ENCODE measurements at regions not wholly inside any gene's neighbourhood (a gene's known extent, or its start where the extent isn't known, plus 50 kb on each side); places are given as distances from the start of the nearest gene placed in this dataset.

DNA sequence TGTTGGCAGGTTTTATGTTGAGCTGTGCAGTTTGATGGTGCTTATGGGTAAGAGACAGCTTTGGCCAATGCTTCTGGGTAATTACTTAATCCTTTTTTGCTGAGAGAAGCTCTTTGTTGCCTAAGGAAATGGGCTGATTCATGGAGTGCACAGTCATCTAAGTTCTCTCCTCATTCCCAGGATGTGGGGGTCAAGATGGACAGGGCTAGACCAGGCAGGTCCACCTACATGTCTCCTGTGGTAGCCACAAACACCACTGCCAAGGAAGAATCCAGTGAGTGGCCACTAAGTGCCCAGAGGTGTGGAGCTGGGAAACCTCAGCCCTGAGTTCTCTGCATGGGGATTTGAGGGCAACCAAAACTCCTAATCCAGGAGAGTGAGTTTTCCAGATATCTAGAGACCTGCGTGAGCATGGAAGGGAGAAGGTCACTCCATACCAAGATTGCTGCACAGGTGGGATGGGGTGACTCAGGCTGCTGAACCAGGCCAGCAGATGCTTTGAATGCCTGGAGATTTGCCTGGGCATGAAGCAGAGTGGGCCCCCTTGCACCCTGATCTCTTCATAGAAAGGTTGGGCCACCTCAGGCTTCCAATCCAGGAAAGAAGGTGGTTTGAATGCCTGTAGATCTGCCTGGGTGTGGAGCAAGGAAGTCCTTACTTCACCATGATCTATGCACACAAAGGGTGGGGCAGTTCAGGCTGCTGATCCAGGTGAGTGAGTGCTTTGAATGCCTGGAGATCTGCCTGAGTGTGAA lies 234.8 kb upstream of the GNPDA2 start:
- TF ChIP-seq, protein P1, sequence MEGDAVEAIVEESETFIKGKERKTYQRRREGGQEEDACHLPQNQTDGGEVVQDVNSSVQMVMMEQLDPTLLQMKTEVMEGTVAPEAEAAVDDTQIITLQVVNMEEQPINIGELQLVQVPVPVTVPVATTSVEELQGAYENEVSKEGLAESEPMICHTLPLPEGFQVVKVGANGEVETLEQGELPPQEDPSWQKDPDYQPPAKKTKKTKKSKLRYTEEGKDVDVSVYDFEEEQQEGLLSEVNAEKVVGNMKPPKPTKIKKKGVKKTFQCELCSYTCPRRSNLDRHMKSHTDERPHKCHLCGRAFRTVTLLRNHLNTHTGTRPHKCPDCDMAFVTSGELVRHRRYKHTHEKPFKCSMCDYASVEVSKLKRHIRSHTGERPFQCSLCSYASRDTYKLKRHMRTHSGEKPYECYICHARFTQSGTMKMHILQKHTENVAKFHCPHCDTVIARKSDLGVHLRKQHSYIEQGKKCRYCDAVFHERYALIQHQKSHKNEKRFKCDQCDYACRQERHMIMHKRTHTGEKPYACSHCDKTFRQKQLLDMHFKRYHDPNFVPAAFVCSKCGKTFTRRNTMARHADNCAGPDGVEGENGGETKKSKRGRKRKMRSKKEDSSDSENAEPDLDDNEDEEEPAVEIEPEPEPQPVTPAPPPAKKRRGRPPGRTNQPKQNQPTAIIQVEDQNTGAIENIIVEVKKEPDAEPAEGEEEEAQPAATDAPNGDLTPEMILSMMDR (conservative IDR thresholded peaks at IDR 0.05): no peak
- no peak for TF ChIP-seq ZFX (IDR thresholded peaks at IDR 0.05)
